Glutamatergic neuron (in vitro differentiated cells): ENCODE measurements at regions not wholly inside any gene's neighbourhood (a gene's known extent, or its start where the extent isn't known, plus 50 kb on each side); places are given as distances from the start of the nearest gene placed in this dataset.

ENCODE experiments used
- DNase-seq: peaks from one replicate; pipeline ENCODE4 v3.0.0; 2022
- H3K27ac Mint-ChIP-seq: one replicate; pipeline ENCODE4 v1.8.0; 2020; ENCODE audit warnings: mild to moderate bottlenecking, mixed read lengths, inconsistent platforms; ENCODE audit not compliant: unreplicated experiment
- H3K27me3 Mint-ChIP-seq: one replicate; pipeline ENCODE4 v1.8.0; 2020; ENCODE audit warnings: mild to moderate bottlenecking, moderate library complexity, mixed read lengths, inconsistent platforms; ENCODE audit not compliant: unreplicated experiment
- H3K36me3 Mint-ChIP-seq: one replicate; pipeline ENCODE4 v1.8.0; 2020; ENCODE audit warnings: mild to moderate bottlenecking, mixed read lengths, inconsistent platforms; ENCODE audit not compliant: unreplicated experiment
- H3K4me1 Mint-ChIP-seq: one replicate; pipeline ENCODE4 v1.8.0; 2020; ENCODE audit warnings: mild to moderate bottlenecking, low read depth, mixed read lengths, inconsistent platforms; ENCODE audit not compliant: unreplicated experiment
- H3K4me3 Mint-ChIP-seq: one replicate; pipeline ENCODE4 v1.8.0; 2020; ENCODE audit warnings: mild to moderate bottlenecking, mixed read lengths, inconsistent platforms; ENCODE audit not compliant: unreplicated experiment
- H3K9me3 Mint-ChIP-seq: one replicate; pipeline ENCODE4 v1.8.0; 2020; ENCODE audit warnings: mild to moderate bottlenecking, moderate library complexity, mixed read lengths, inconsistent platforms; ENCODE audit not compliant: unreplicated experiment
- CTCF ChIP-seq: fragments of 200-600 bp; sonication (generic); IDR thresholded peaks from one replicate; pipeline ENCODE4 v1.5.0; 2021; ENCODE audit not compliant: partially characterized antibody, unreplicated experiment

GRCh38 chr13:74190999-74191398 is 56.8 kb upstream of the KLF12 start:
- Mint-ChIP-seq H3K4me3 (no peak overlapping the region), H3K9me3 (no peaks in the 10 kb centered on the region), H3K4me1 (peaks cover 3% of the 10 kb centered on the region), H3K36me3 (no peaks in the 10 kb centered on the region), H3K27me3 (no peaks in the 10 kb centered on the region), H3K27ac (no peak overlapping the region)
- TF ChIP-seq CTCF, result no peak
- DNase-seq, result no peak

GRCh38 chr13:74187564-74187963 is 53.4 kb upstream of the KLF12 start:
- H3K27me3 Mint-ChIP-seq, result no peaks in the 10 kb centered on the region
- DNase-seq, result no peak
- no peaks in the 10 kb centered on the region for H3K9me3 Mint-ChIP-seq
- H3K36me3 Mint-ChIP-seq, result no peaks in the 10 kb centered on the region
- no peak overlapping the region for H3K27ac Mint-ChIP-seq
- no peak for TF ChIP-seq CTCF
- H3K4me1 Mint-ChIP-seq, result peaks cover 3% of the 10 kb centered on the region
- H3K4me3 Mint-ChIP-seq, result no peak overlapping the region

- no peak overlapping the region for H3K27ac Mint-ChIP-seq
- no peaks in the 10 kb centered on the region for H3K9me3 Mint-ChIP-seq
- H3K27me3 Mint-ChIP-seq, result no peaks in the 10 kb centered on the region
- TF ChIP-seq CTCF, result no peak
- no peaks in the 10 kb centered on the region for H3K4me1 Mint-ChIP-seq
- H3K4me3 Mint-ChIP-seq, result no peak overlapping the region
- no peaks in the 10 kb centered on the region for H3K36me3 Mint-ChIP-seq
- no peak for DNase-seq
Observed at GRCh38 chr13:74184283-74184682, 50.1 kb upstream of the KLF12 start.
